Panc1 (cell line): ENCODE measurements at regions not wholly inside any gene's neighbourhood (a gene's known extent, or its start where the extent isn't known, plus 50 kb on each side); places are given as distances from the start of the nearest gene placed in this dataset.

Source experiments
- ATAC-seq: fragments of 200-7000 bp; cut with Tn5 transposase; 2 replicates; pipeline ENCODE4 v1.9.1; 2020; ENCODE audit warnings: mild to moderate bottlenecking, moderate library complexity
- BruUV-seq: library from RNA; stranded (reverse); fragments of 400-500 nt; replicated peaks from 2 replicates; lab custom pipeline; 2021; lab: Mats Ljungman, UMichigan
- CTCF ChIA-PET: fragments of 300-600 bp; sonication (Branson Sonifier 250); formaldehyde crosslinking; loops from one replicate; lab custom pipeline; 2022; ENCODE audit warnings: antibody characterized with exemption; lab: Charles Lee
- POLR2A ChIA-PET: fragments of 300-600 bp; sonication (Branson Sonifier 250); formaldehyde crosslinking; loops from one replicate; lab custom pipeline; 2022; ENCODE audit warnings: antibody characterized with exemption; lab: Charles Lee
- DNase-seq: peaks from one replicate; pipeline ENCODE4 v3.0.0-alpha.2; 2010; ENCODE audit warnings: low read depth, low spot score
- H3K27ac ChIP-seq: 2 replicates; pipeline ENCODE4 v1.5.1; 2011; ENCODE audit warnings: mild to moderate bottlenecking, low read length, inconsistent platforms
- H3K27me3 ChIP-seq: fragments of 200-500 bp; sonication (Bioruptor generic); 2 replicates; pipeline ENCODE4 v1.6.0; 2014; ENCODE audit warnings: low read length, inconsistent platforms; ENCODE audit not compliant: control insufficient read depth, insufficient read depth
- H3K36me3 ChIP-seq: fragments of 200-500 bp; sonication (Bioruptor generic); 2 replicates; pipeline ENCODE4 v1.5.1; 2014; ENCODE audit warnings: inconsistent platforms, mild to moderate bottlenecking, low read length, moderate library complexity; ENCODE audit not compliant: control insufficient read depth, insufficient read depth
- H3K4me1 ChIP-seq: 2 replicates; pipeline ENCODE4 v1.5.1; 2011; ENCODE audit warnings: inconsistent platforms, mild to moderate bottlenecking, low read length, moderate library complexity; ENCODE audit not compliant: control insufficient read depth, insufficient read depth
- H3K4me3 ChIP-seq, 2 experiments: 2 replicates each; pipeline ENCODE4 v1.5.1; 2011 to 2012; ENCODE audit warnings: low read depth in 2 of 2, low read length in 2 of 2, mild to moderate bottlenecking in 2 of 2, inconsistent platforms in 1 of 2, moderate library complexity in 1 of 2
- H3K9me3 ChIP-seq: fragments of 200-500 bp; sonication (Bioruptor generic); 2 replicates; pipeline ENCODE4 v1.5.1; 2014; ENCODE audit warnings: low read depth, mild to moderate bottlenecking, inconsistent platforms, low read length, moderate library complexity; ENCODE audit not compliant: control insufficient read depth, insufficient read depth
- CTCF ChIP-seq: fragments of 450-650 bp; IDR thresholded peaks from 2 replicates; pipeline ENCODE4 v1.5.1; 2017; ENCODE audit warnings: mild to moderate bottlenecking
- POLR2AphosphoS5 ChIP-seq: IDR thresholded peaks from 2 replicates; pipeline ENCODE4 v1.6.1; 2012; ENCODE audit warnings: mild to moderate bottlenecking, low read depth, low read length, moderate library complexity
- REST ChIP-seq, 2 experiments: IDR thresholded peaks; 2 replicates each; pipeline ENCODE4 v1.6.1; 2011 to 2012; ENCODE audit warnings: low read depth in 2 of 2, control low read depth in 1 of 2, low read length in 1 of 2, mild to moderate bottlenecking in 1 of 2, moderate library complexity in 1 of 2; ENCODE audit not compliant: insufficient read depth in 1 of 2
- SIN3A ChIP-seq: IDR thresholded peaks from 2 replicates; pipeline ENCODE4 v1.6.1; 2012; ENCODE audit warnings: low read depth, mild to moderate bottlenecking, low read length, moderate library complexity, borderline replicate concordance; ENCODE audit not compliant: insufficient read depth
- TCF7L2 ChIP-seq: IDR thresholded peaks from 2 replicates; pipeline ENCODE4 v1.6.1; 2011; ENCODE audit warnings: mild to moderate bottlenecking, low read depth, low read length, inconsistent platforms
- in situ Hi-C: cut with HindIII; loops from 2 replicates; pipeline ENCODE4 v1.10.0; 2016; ENCODE audit warnings: low sequenced_read_pairs, low pct_unique_long_range_greater_than_20kb
- intact Hi-C: fragments of 100-400 bp; cut with micrococcal nuclease; formaldehyde crosslinking; loops from one replicate; pipeline ENCODE4 v1.10.0; 2022; ENCODE audit not compliant: unreplicated experiment

GRCh38 chr7:81211934-81212320, 293.1 kb upstream of the SEMA3C start:
- no peak overlapping the region; the same call in 1 of the 2 replicates for H3K27ac ChIP-seq
- TF ChIP-seq POLR2AphosphoS5 (no peak), CTCF (no peak), REST (IDR thresholded peaks at IDR 0.05; ENCODE audit: insufficient read depth in 1 of 2, low read depth in 2 of 2, low read length in 1 of 2) (no peak), TCF7L2 (no peak), SIN3A (no peak)
- in situ Hi-C loops: no loop called here
- no peaks in the 10 kb centered on the region for H3K36me3 ChIP-seq
- no peak overlapping the region for H3K4me3 ChIP-seq
- intact Hi-C loops: no loop called here
- no peaks in the 10 kb centered on the region for H3K27me3 ChIP-seq
- ChIA-PET POLR2A (no interaction called here), CTCF (no interaction called here)
- ATAC-seq (peak; percentile 21; the same call in 1 of the 2 replicates), DNase-seq (no peak)
- no TSS peak for BruUV-seq
- no peaks in the 10 kb centered on the region for H3K9me3 ChIP-seq
- H3K4me1 ChIP-seq: peaks cover 5% of the 10 kb centered on the region; the same call in 1 of the 2 replicates

DNA sequence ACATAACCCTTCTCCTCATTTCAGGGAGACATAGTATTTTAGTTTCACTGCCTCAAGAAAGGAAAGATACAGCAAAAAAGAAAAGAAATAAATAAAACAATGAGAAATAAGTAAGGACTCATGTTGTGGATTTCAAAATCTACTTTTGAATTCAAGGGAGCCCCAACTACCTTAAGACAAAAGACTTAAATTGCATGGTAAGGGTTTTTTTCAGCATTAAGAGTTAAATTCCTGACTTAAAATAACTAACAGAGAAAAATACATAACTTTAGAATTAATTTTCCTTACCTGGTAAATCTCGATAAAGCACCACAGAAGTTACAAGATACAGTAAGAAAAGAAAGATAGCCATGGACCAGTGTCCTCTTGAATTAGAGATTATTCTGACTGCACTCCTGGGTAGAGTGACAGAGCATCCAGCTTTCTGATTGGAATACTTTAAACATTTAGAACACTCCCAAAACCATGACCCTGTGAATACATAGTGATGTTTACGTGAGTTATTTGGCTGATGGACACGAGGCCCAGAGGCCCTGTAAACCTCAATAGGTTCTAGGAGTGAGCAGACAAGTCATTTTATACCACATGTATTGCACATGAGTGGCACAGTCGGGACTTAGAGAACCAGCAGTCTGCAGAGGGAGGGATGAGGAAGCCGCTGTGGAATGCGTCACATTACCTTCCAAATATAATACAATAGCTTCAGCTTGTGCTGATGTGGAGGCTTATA, 292.5 kb upstream of the SEMA3C start:
- POLR2A ChIA-PET: no interaction called here

More for the DNA sequence above, 292.5 kb upstream of the SEMA3C start:
- DNase-seq (no peak), ATAC-seq (peak; percentile 75)
- Histone ChIP-seq H3K36me3 (no peaks in the 10 kb centered on the region), H3K9me3 (no peaks in the 10 kb centered on the region), H3K4me1 (no peaks in the 10 kb centered on the region; the same call in 1 of the 2 replicates), H3K27ac (peak overlapping the region; percentile 35; the same call in 1 of the 2 replicates), H3K4me3 (no peak overlapping the region), H3K27me3 (no peaks in the 10 kb centered on the region)
- in situ Hi-C loops: no loop called here
- intact Hi-C loops: no loop called here
- BruUV-seq: no TSS peak
- CTCF ChIA-PET: no interaction called here
- no peak for TF ChIP-seq SIN3A
- no peak for TF ChIP-seq POLR2AphosphoS5
- no peak for TF ChIP-seq REST (IDR thresholded peaks at IDR 0.05; ENCODE audit: insufficient read depth in 1 of 2, low read depth in 2 of 2, low read length in 1 of 2)
- no peak for TF ChIP-seq TCF7L2
- TF ChIP-seq CTCF: no peak
